Stimulated activated naive CD8-positive, alpha-beta T cell treated with anti-CD3 and anti-CD28 coated beads, Interleukin-15, amount 100 ng/mL, for 72 hours (primary cell): ENCODE measurements at regions not wholly inside any gene's neighbourhood (a gene's known extent, or its start where the extent isn't known, plus 50 kb on each side); places are given as distances from the start of the nearest gene placed in this dataset.

Source experiments
- ATAC-seq: fragments of 150-1000 bp; cut with Tn5 transposase; 2 replicates; pipeline ENCODE4 v1.10.0; 2021; ENCODE audit warnings: mild to moderate bottlenecking, moderate library complexity
- DNase-seq, 2 donors: peaks; one replicate each; pipeline ENCODE4 v3.0.0; 2021 to 2022
- H3K27ac Mint-ChIP-seq, 2 donors: one replicate each; pipeline ENCODE4 v1.8.0; 2022; ENCODE audit warnings: mild to moderate bottlenecking in 2 of 2, mixed read lengths in 2 of 2, moderate library complexity in 2 of 2
- H3K27me3 Mint-ChIP-seq: one replicate; pipeline ENCODE4 v1.8.0; 2022; ENCODE audit warnings: mixed read lengths
- H3K4me1 Mint-ChIP-seq: one replicate; pipeline ENCODE4 v1.8.0; 2022; ENCODE audit warnings: mild to moderate bottlenecking, mixed read lengths
- H3K4me3 Mint-ChIP-seq, 2 donors: one replicate each; pipeline ENCODE4 v1.8.0; 2022; ENCODE audit warnings: mild to moderate bottlenecking in 2 of 2, mixed read lengths in 2 of 2, moderate library complexity in 1 of 2
- H3K9me3 Mint-ChIP-seq, 2 donors: one replicate each; pipeline ENCODE4 v1.8.0; 2022; ENCODE audit warnings: mixed read lengths in 2 of 2

DNA sequence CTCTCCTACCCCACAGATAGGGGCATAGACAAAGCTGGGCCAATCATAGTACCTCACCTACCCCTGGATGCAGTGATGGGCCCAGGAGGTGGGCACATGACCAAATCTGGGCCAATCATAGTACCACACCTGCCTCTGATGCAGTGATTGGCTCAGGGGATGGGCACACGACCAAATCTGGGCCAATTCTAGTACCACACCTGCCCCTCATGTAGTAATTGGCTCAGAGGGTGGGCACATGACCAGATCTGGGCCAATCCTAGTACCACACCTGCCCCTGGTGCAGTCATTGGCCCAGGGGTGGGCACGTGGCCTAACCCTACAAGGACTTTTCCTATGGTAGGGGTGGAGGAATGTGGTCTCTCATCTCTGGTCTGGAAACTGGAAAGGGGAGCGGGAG, 56.9 kb upstream of the MEF2A start:
- Mint-ChIP-seq H3K27ac (no peak overlapping the region), H3K27me3 (no peaks in the 10 kb centered on the region), H3K4me1 (peaks cover 58% of the 10 kb centered on the region), H3K9me3 (no peaks in the 10 kb centered on the region), H3K4me3 (no peak overlapping the region)
- no peak for DNase-seq
- ATAC-seq, result no peak

DNA sequence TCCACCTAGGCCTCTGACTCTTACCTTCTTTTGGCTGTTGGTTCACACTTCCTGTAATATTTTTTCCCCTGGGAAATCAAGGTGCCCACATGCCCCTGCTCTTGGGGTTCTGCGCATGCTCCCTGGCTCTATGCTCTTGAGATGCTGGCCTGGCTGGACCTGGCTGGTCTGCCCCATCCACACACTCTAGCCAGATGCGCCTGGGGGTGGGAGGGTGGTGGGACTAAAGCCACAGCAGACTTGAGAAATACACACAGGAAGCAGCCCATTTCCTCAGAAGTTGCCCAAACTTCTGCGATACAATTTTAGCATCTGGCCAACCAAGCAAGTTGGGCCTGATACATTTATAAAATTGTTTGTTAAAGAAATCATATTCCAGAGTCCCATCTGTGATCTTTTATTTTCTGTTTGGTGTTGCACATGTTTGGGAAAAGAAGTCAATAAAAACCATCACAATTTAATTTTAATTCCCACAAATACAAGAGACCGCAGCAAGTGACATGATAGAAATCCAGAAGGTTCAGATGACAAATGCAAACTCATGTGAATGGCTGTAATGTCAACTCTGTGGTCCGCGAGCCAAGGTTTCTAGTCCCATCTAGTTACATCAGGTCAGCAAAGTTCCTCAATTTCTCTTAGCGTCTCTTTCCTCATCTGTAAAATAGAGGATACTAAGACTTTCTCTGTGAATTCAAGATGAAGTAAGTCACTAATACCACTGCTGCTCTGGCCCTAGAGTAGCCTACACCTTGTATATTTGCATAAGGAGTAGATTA, 55.9 kb upstream of the MEF2A start:
- no peaks in the 10 kb centered on the region for H3K9me3 Mint-ChIP-seq
- DNase-seq (no peak), ATAC-seq (no peak)
- H3K27me3 Mint-ChIP-seq, result no peaks in the 10 kb centered on the region
- H3K27ac Mint-ChIP-seq, result no peak overlapping the region
- no peak overlapping the region for H3K4me3 Mint-ChIP-seq
- H3K4me1 Mint-ChIP-seq, result peaks cover 55% of the 10 kb centered on the region

DNA sequence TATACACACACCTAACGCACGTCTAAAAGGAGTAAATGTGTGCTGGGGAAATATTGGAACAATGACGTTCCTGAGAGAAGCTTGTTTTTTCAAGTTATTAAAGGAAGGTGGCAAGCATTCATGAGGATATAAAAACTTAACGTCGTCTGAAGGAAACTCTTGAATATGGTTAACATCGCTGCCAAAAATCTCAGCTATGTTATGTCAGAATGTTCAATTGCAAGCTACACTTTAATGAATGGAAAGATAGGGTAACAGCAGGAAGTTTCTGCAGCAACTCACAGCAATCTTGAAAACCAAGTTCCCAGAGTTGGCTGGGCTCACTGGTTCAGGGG, 54.3 kb upstream of the MEF2A start:
- H3K27ac Mint-ChIP-seq, result no peak overlapping the region
- ATAC-seq (no peak), DNase-seq (no peak)
- no peak overlapping the region for H3K4me3 Mint-ChIP-seq
- H3K4me1 Mint-ChIP-seq, result peaks cover 50% of the 10 kb centered on the region
- no peaks in the 10 kb centered on the region for H3K27me3 Mint-ChIP-seq
- H3K9me3 Mint-ChIP-seq, result no peaks in the 10 kb centered on the region

DNA sequence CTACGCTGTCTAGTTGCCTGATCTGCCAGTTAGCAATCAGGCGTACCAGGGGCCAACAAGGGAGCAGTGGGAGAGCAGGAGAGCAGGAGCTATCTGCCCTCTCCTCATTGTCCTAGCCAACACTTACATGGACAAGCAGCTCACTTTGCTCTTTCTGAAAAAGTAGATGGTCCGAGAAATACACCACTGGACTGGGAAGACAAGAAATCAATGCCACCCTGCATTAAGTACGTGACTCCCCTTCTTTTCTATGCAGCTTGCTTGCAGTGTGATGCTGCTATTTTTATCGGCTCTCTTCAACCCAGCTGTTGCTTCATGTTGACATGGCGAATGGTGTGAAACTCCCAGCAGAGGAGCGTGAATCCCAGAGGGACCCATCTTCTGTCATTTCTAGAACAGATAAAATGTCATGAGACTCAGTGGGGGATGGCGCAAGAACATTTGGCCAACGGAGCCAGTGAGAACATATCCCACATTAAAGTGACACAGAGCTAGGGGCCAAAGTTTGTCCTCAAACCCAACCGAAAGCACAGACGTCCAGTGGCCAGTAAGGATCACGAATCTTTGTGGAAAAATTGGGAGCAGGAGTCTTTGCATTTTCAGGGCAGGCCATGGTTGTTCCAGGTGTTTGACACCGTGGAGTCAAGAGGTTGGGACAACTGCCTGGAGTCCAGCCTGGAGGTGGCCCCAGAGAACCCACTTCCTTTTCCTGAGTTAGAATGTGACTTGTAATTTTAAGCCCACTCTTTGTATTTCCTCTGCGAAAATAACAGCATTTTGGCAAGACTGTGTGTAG, 53.7 kb upstream of the MEF2A start:
- ATAC-seq (no peak), DNase-seq (no peak)
- Mint-ChIP-seq H3K27me3 (no peaks in the 10 kb centered on the region), H3K4me1 (peaks cover 50% of the 10 kb centered on the region), H3K4me3 (no peak overlapping the region), H3K9me3 (no peaks in the 10 kb centered on the region), H3K27ac (peak overlapping the region in 1 of 2 donors; percentile 43)

DNA sequence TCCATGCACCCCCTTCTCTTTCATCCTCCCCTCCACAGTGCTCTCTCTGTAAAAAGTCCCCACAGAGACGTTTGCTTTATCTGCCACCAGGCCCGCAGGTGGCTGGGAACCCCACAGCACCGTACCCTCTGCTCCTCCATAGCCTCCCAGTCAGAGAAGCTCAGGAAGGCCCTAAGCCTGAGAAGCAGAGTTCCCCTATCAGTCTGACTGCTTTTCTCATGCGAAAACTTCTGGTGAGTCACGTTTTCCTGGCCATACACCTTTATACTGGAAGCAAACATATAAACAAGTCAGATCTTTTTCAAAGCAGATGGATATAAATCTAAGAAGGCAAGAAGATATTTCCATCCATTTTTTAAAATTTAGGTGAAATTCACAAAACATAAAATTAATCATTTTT, 51.5 kb upstream of the MEF2A start:
- Mint-ChIP-seq H3K4me1 (peaks cover 34% of the 10 kb centered on the region), H3K27ac (no peak overlapping the region), H3K27me3 (no peaks in the 10 kb centered on the region), H3K4me3 (no peak overlapping the region), H3K9me3 (no peaks in the 10 kb centered on the region)
- no peak for ATAC-seq
- no peak for DNase-seq
